Non-pigmented ciliary epithelial cell (primary cell): ENCODE measurements at regions not wholly inside any gene's neighbourhood (a gene's known extent, or its start where the extent isn't known, plus 50 kb on each side); places are given as distances from the start of the nearest gene placed in this dataset.
A peak's percentile ranks its signal among the peaks of the same experiment; 100 is the strongest.

Source experiments
- DNase-seq: peaks from one replicate; pipeline ENCODE4 v3.0.0-alpha.2; 2010; ENCODE audit warnings: low read depth

- no peak for DNase-seq
Observed at GRCh38 chr9:113741886-113742854, 133.9 kb upstream of the ZNF618 start.

GRCh38 chr9:113742878-113743277 lies 133.2 kb upstream of the ZNF618 start:
- no peak for DNase-seq

- DNase-seq = no peak
Observed at GRCh38 chr9:113746486-113746885, 129.6 kb upstream of the ZNF618 start.

GRCh38 chr9:113748135-113748534 lies 128.0 kb upstream of the ZNF618 start:
- no peak for DNase-seq

- no peak for DNase-seq
Observed at GRCh38 chr9:113753398-113754119, 122.5 kb upstream of the ZNF618 start.

- no peak for DNase-seq
Observed at GRCh38 chr9:113754739-113755138, 121.4 kb upstream of the ZNF618 start.

- DNase-seq = no peak
Observed at GRCh38 chr9:113755433-113755832, 120.7 kb upstream of the ZNF618 start.

- no peak for DNase-seq
Observed at GRCh38 chr9:113756476-113757192, 119.5 kb upstream of the ZNF618 start.

- DNase-seq = no peak
Observed at GRCh38 chr9:113763429-113763828, 112.7 kb upstream of the ZNF618 start.

GRCh38 chr9:113764572-113764971 lies 111.5 kb upstream of the ZNF618 start:
- DNase-seq = no peak

GRCh38 chr9:113769412-113769811 lies 106.7 kb upstream of the ZNF618 start:
- no peak for DNase-seq

- no peak for DNase-seq
Observed at GRCh38 chr9:113770396-113770795, 105.7 kb upstream of the ZNF618 start.

- DNase-seq = no peak
Observed at GRCh38 chr9:113771199-113771598, 104.9 kb upstream of the ZNF618 start.

- peak; percentile 35 for DNase-seq
Observed at GRCh38 chr9:113772121-113772810, 103.8 kb upstream of the ZNF618 start.

- DNase-seq = no peak
Observed at GRCh38 chr9:113774963-113775362, 101.1 kb upstream of the ZNF618 start.

- no peak for DNase-seq
Observed at GRCh38 chr9:113775749-113776148, 100.4 kb upstream of the ZNF618 start.

GRCh38 chr9:113776194-113776593 lies 99.9 kb upstream of the ZNF618 start:
- no peak for DNase-seq

- no peak for DNase-seq
Observed at GRCh38 chr9:113781381-113781780, 94.7 kb upstream of the ZNF618 start.

GRCh38 chr9:113781896-113782295 lies 94.2 kb upstream of the ZNF618 start:
- DNase-seq = no peak

GRCh38 chr9:113783475-113783874 lies 92.6 kb upstream of the ZNF618 start:
- no peak for DNase-seq

GRCh38 chr9:113785334-113785733 lies 90.8 kb upstream of the ZNF618 start:
- no peak for DNase-seq

GRCh38 chr9:113786071-113786470 lies 90.0 kb upstream of the ZNF618 start:
- DNase-seq = no peak
